Activated CD8-positive, alpha-beta T cell treated with anti-CD3 and anti-CD28 coated beads for 36 hours (primary cell): ENCODE measurements at regions not wholly inside any gene's neighbourhood (a gene's known extent, or its start where the extent isn't known, plus 50 kb on each side); places are given as distances from the start of the nearest gene placed in this dataset.
"Not testable (repeated sequence)": the region's sequence is repeated elsewhere in the genome, so short reads cannot be mapped to it uniquely, and the experiment has no call there.

Source experiments
- ATAC-seq: fragments of 200-7000 bp; cut with Tn5 transposase; one replicate; pipeline ENCODE4 v1.10.0; 2021; ENCODE audit warnings: mild to moderate bottlenecking, moderate library complexity
- CTCF ChIA-PET: fragments of 350-600 bp; sonication (Branson Sonifier 250); formaldehyde crosslinking; loops from one replicate; lab custom pipeline; 2021; ENCODE audit warnings: antibody characterized with exemption; lab: Charles Lee
- POLR2A ChIA-PET: fragments of 350-600 bp; sonication (Branson Sonifier 250); formaldehyde crosslinking; loops from one replicate; lab custom pipeline; 2021; ENCODE audit warnings: antibody characterized with exemption; lab: Charles Lee
- DNase-seq: peaks from one replicate; pipeline ENCODE4 v3.0.0-alpha.2; 2020
- H3K27ac Mint-ChIP-seq: one replicate; pipeline ENCODE4 v1.8.0; 2021; ENCODE audit warnings: mild to moderate bottlenecking, mixed read lengths
- H3K27me3 Mint-ChIP-seq: one replicate; pipeline ENCODE4 v1.8.0; 2021; ENCODE audit warnings: mixed read lengths
- H3K36me3 Mint-ChIP-seq: one replicate; pipeline ENCODE4 v1.8.0; 2021; ENCODE audit warnings: low read depth, mixed read lengths
- H3K4me1 Mint-ChIP-seq: one replicate; pipeline ENCODE4 v1.8.0; 2021; ENCODE audit warnings: low read depth, mixed read lengths
- H3K4me3 Mint-ChIP-seq: one replicate; pipeline ENCODE4 v1.8.0; 2021; ENCODE audit warnings: mild to moderate bottlenecking, moderate library complexity, mixed read lengths
- H3K9me3 Mint-ChIP-seq: one replicate; pipeline ENCODE4 v1.8.0; 2021; ENCODE audit warnings: mixed read lengths
- intact Hi-C: fragments of 100-400 bp; cut with micrococcal nuclease; formaldehyde crosslinking; loops from one replicate; pipeline ENCODE4 v1.10.0; 2022
- TF ChIP-seq, protein P1 (sequence below): fragments of 200-600 bp; IDR thresholded peaks from one replicate; pipeline ENCODE4 v1.8.0; 2022; ENCODE audit warnings: antibody characterized with exemption, mild to moderate bottlenecking

DNA sequence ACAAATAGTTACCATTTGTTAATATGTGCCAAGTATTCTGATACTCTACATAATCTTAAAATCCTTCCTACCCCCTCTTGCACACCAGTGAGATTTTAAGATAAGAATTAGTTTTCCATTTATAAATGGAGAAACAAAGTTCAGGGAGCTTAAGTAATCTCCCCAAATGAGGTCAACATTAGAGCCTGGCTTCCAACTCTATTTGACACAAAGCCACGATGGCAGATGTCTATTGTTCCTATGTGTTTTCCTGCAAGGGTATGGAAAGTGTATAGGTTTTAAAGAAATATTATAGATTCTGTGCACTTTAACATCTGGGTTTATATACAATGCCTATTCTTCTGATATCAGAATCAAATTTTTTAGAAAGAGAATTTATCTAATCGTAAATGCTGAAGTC is 143.9 kb upstream of the SEMA3C start:
- intact Hi-C loops = no loop called here
- DNase-seq (no peak), ATAC-seq (no peak)
- H3K36me3 Mint-ChIP-seq = no peaks in the 10 kb centered on the region
- ChIA-PET POLR2A (no interaction called here), CTCF (no interaction called here)
- no peaks in the 10 kb centered on the region for H3K9me3 Mint-ChIP-seq
- H3K27ac Mint-ChIP-seq = no peak overlapping the region
- no peaks in the 10 kb centered on the region for H3K27me3 Mint-ChIP-seq
- no peaks in the 10 kb centered on the region for H3K4me1 Mint-ChIP-seq
- no peak overlapping the region for H3K4me3 Mint-ChIP-seq
- TF ChIP-seq, protein P1, sequence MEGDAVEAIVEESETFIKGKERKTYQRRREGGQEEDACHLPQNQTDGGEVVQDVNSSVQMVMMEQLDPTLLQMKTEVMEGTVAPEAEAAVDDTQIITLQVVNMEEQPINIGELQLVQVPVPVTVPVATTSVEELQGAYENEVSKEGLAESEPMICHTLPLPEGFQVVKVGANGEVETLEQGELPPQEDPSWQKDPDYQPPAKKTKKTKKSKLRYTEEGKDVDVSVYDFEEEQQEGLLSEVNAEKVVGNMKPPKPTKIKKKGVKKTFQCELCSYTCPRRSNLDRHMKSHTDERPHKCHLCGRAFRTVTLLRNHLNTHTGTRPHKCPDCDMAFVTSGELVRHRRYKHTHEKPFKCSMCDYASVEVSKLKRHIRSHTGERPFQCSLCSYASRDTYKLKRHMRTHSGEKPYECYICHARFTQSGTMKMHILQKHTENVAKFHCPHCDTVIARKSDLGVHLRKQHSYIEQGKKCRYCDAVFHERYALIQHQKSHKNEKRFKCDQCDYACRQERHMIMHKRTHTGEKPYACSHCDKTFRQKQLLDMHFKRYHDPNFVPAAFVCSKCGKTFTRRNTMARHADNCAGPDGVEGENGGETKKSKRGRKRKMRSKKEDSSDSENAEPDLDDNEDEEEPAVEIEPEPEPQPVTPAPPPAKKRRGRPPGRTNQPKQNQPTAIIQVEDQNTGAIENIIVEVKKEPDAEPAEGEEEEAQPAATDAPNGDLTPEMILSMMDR = no peak

DNA sequence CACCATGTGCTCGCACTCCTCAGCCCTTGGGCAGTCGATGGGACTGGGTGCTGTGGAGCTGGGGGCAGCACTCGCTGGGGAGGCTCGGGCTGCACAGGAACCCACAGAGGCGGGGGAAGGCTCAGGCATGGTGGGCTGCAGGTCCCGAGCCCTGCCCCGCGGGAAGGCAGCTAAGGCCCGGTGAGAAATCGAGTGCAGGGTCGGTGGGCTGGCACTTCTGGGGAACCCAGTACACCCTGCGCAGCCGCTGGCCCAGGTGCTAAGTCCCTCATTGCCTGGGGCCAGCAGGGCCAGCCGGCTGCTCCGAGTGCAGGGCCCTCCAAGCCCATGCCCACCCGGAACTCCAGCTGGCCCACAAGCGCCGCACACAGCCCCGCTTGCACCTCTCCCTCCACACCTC is 138.6 kb upstream of the SEMA3C start:
- H3K27me3 Mint-ChIP-seq, H3K36me3 Mint-ChIP-seq, CTCF ChIA-PET, H3K27ac Mint-ChIP-seq, DNase-seq, H3K9me3 Mint-ChIP-seq, H3K4me3 Mint-ChIP-seq, POLR2A ChIA-PET, H3K4me1 Mint-ChIP-seq, intact Hi-C loops, ATAC-seq: not testable (repeated sequence)

DNA sequence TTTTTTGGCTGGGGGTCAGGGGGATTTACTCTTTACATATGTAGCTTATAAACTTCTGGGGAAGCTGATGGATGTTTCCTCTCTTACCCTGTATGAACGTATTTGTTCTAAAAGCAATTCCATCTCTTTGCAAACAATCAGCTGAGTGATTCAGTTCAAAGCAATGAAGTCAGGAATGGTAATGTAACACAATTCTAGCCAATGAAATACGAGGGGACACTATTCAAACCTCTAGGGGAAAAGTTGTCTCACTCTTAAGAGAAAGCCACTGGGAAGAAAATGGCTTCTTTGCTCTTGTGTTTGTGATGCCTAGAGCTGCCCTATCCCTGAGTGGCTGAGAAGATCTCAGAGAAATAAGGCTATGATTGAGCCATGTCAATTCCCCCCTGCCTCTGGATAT is 134.8 kb upstream of the SEMA3C start:
- Mint-ChIP-seq H3K36me3 (no peaks in the 10 kb centered on the region), H3K4me1 (no peaks in the 10 kb centered on the region), H3K9me3 (peaks cover 12% of the 10 kb centered on the region), H3K27me3 (no peaks in the 10 kb centered on the region), H3K4me3 (no peak overlapping the region), H3K27ac (no peak overlapping the region)
- ATAC-seq (no peak), DNase-seq (no peak)
- POLR2A ChIA-PET = no interaction called here
- TF ChIP-seq, protein P1 = no peak
- CTCF ChIA-PET = no interaction called here
- intact Hi-C loops = no loop called here

DNA sequence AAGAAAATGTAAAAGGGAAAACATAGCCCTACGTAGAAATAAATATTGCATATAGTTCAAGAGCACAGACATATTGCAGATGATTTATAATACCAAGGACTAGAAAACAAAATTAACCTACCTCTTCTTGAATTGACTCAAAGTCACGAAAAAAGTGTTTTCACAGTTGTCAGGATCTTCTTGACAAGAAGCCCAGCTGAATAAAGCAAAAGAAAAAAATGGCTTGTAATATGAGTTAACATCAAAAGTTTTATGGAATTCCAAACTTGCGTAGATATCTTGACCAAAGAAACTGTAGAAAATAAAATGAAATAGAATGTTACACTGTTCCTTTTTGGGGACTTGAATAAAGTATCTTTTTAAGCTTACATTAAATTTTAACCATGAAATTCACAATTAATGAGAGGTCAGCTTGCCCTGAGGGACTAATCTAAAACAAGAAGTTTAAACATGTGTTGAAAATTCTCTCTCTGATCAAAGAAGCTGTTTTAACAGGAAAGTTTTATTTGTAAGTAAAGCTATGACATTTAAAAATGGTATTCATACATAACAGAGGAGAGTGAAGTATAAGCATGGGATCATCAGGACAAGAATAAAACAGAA is 133.1 kb upstream of the SEMA3C start:
- no peak for ATAC-seq
- Mint-ChIP-seq H3K9me3 (peaks cover 13% of the 10 kb centered on the region), H3K27me3 (no peaks in the 10 kb centered on the region), H3K4me1 (no peaks in the 10 kb centered on the region), H3K36me3 (no peaks in the 10 kb centered on the region), H3K27ac (no peak overlapping the region), H3K4me3 (no peak overlapping the region)
- TF ChIP-seq, protein P1 = no peak
- no peak for DNase-seq
- POLR2A ChIA-PET = no interaction called here
- CTCF ChIA-PET = no interaction called here
- intact Hi-C loops = no loop called here

DNA sequence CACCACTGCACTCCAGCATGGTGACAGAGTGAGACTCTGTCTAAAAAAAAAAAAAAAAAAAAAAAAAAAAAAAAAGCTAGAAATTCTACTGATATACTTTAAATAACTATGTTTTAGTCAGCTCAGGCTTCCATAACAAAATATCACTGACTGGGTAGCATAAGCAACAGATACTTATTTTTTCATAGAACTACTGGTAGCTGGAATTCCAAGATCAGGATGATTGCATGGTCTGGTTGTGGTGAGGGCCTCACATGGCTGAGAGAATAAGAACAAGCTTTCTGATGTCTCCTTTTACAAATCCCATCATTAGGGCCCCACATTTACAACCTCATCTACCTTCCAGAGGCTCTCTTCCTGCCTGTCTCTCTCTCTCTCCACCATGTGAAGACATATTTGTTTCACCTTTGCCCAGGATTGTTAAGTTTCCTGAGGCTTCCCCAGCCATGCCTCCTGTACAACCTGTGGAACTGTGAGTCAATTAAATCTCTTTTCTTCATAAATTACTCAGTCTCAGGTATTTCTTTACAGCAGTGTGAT is 126.7 kb upstream of the SEMA3C start:
- Mint-ChIP-seq H3K27me3 (no peaks in the 10 kb centered on the region), H3K27ac (no peak overlapping the region), H3K4me1 (no peaks in the 10 kb centered on the region), H3K36me3 (no peaks in the 10 kb centered on the region), H3K9me3 (peaks cover 18% of the 10 kb centered on the region), H3K4me3 (no peak overlapping the region)
- DNase-seq (no peak), ATAC-seq (no peak)
- ChIA-PET POLR2A (no interaction called here), CTCF (no interaction called here)
- TF ChIP-seq, protein P1 = no peak
- intact Hi-C loops = no loop called here

DNA sequence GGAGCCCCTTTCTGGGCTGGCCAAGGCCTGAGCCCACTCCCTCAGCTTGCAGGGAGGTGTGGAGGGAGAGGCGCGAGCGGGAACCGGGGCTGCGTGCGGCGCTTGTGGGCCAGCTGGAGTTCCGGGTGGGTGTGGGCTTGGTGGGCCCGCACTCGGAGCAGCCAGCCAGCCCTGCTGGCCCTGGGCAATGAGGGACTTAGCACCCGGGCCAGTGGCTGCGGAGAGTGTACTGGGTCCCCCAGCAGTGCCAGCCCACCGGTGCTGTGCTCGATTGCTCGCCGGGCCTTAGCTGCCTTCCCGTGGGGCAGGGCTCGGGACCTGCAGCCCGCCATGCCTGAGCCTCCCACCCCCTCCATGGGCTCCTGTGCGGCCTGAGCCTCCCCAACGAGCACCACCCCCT is 123.8 kb upstream of the SEMA3C start:
- H3K27me3 Mint-ChIP-seq, H3K36me3 Mint-ChIP-seq, POLR2A ChIA-PET, ATAC-seq, H3K4me3 Mint-ChIP-seq, DNase-seq, H3K27ac Mint-ChIP-seq, CTCF ChIA-PET, intact Hi-C loops, H3K4me1 Mint-ChIP-seq: not testable (repeated sequence)
- peaks cover 15% of the 10 kb centered on the region for H3K9me3 Mint-ChIP-seq
